ENCODE measurements at regions not wholly inside any gene's neighbourhood (a gene's known extent, or its start where the extent isn't known, plus 50 kb on each side); places are given as distances from the start of the nearest gene placed in this dataset.
"Not testable (repeated sequence)": the region's sequence is repeated elsewhere in the genome, so short reads cannot be mapped to it uniquely, and the experiment has no call there.

GRCh38 chr3:773433-773832 is 319.4 kb upstream of the CNTN6 start:
- not testable (repeated sequence) for DNase-seq (ENCODE audit: extremely low read depth in 1 of 11, low read depth in 9 of 11, low spot score in 4 of 11)

- DNase-seq (ENCODE audit: extremely low read depth in 1 of 11, low read depth in 9 of 11, low spot score in 4 of 11) = no peak
These were observed 317.5 kb upstream of the CNTN6 start for GRCh38 chr3:775178-775880.

GRCh38 chr3:780505-780904 is 312.3 kb upstream of the CNTN6 start:
- no peak for DNase-seq (ENCODE audit: extremely low read depth in 1 of 11, low read depth in 9 of 11, low spot score in 4 of 11)

- no peak for DNase-seq (ENCODE audit: extremely low read depth in 1 of 11, low read depth in 9 of 11, low spot score in 4 of 11)
These were observed 301.4 kb upstream of the CNTN6 start for GRCh38 chr3:791442-791841.

- peak in 1 of 11 donors; percentile 1 for DNase-seq (ENCODE audit: extremely low read depth in 1 of 11, low read depth in 9 of 11, low spot score in 4 of 11)
These were observed 300.2 kb upstream of the CNTN6 start for GRCh38 chr3:792630-793029.

GRCh38 chr3:804211-804610 is 288.6 kb upstream of the CNTN6 start:
- DNase-seq (ENCODE audit: extremely low read depth in 1 of 11, low read depth in 9 of 11, low spot score in 4 of 11) = no peak

- DNase-seq (ENCODE audit: extremely low read depth in 1 of 11, low read depth in 9 of 11, low spot score in 4 of 11) = no peak
These were observed 287.5 kb upstream of the CNTN6 start for GRCh38 chr3:805326-805725.

GRCh38 chr3:806006-806405 is 286.8 kb upstream of the CNTN6 start:
- DNase-seq (ENCODE audit: extremely low read depth in 1 of 11, low read depth in 9 of 11, low spot score in 4 of 11) = no peak

GRCh38 chr3:816605-817004 is 276.2 kb upstream of the CNTN6 start:
- DNase-seq (ENCODE audit: extremely low read depth in 1 of 11, low read depth in 9 of 11, low spot score in 4 of 11) = no peak

GRCh38 chr3:834679-835078 is 258.1 kb upstream of the CNTN6 start:
- no peak for DNase-seq (ENCODE audit: extremely low read depth in 1 of 11, low read depth in 9 of 11, low spot score in 4 of 11)

GRCh38 chr3:835096-835495 is 257.7 kb upstream of the CNTN6 start:
- DNase-seq (ENCODE audit: extremely low read depth in 1 of 11, low read depth in 9 of 11, low spot score in 4 of 11) = no peak

- peak in 3 of 11 donors; percentile 4 to 8 (median 5) for DNase-seq (ENCODE audit: extremely low read depth in 1 of 11, low read depth in 9 of 11, low spot score in 4 of 11)
These were observed 252.8 kb upstream of the CNTN6 start for GRCh38 chr3:839981-840380.

GRCh38 chr3:851098-851790 is 241.6 kb upstream of the CNTN6 start:
- DNase-seq (ENCODE audit: extremely low read depth in 1 of 11, low read depth in 9 of 11, low spot score in 4 of 11) = no peak

- no peak for DNase-seq (ENCODE audit: extremely low read depth in 1 of 11, low read depth in 9 of 11, low spot score in 4 of 11)
These were observed 240.8 kb upstream of the CNTN6 start for GRCh38 chr3:852033-852432.

GRCh38 chr3:853489-853888 is 239.3 kb upstream of the CNTN6 start:
- no peak for DNase-seq (ENCODE audit: extremely low read depth in 1 of 11, low read depth in 9 of 11, low spot score in 4 of 11)

GRCh38 chr3:859135-859534 is 233.7 kb upstream of the CNTN6 start:
- no peak for DNase-seq (ENCODE audit: extremely low read depth in 1 of 11, low read depth in 9 of 11, low spot score in 4 of 11)

GRCh38 chr3:861721-862120 is 231.1 kb upstream of the CNTN6 start:
- no peak for DNase-seq (ENCODE audit: extremely low read depth in 1 of 11, low read depth in 9 of 11, low spot score in 4 of 11)

GRCh38 chr3:869269-869668 is 223.6 kb upstream of the CNTN6 start:
- no peak for DNase-seq (ENCODE audit: extremely low read depth in 1 of 11, low read depth in 9 of 11, low spot score in 4 of 11)

- no peak for DNase-seq (ENCODE audit: extremely low read depth in 1 of 11, low read depth in 9 of 11, low spot score in 4 of 11)
These were observed 223.1 kb upstream of the CNTN6 start for GRCh38 chr3:869734-870133.

- DNase-seq (ENCODE audit: extremely low read depth in 1 of 11, low read depth in 9 of 11, low spot score in 4 of 11) = no peak
These were observed 221.2 kb upstream of the CNTN6 start for GRCh38 chr3:871651-872050.

- DNase-seq (ENCODE audit: extremely low read depth in 1 of 11, low read depth in 9 of 11, low spot score in 4 of 11) = no peak
These were observed 215.8 kb upstream of the CNTN6 start for GRCh38 chr3:877001-877400.

Measured in renal cortex interstitium (tissue), 11 donors.